GM23338 (cell line): ENCODE measurements at regions not wholly inside any gene's neighbourhood (a gene's known extent, or its start where the extent isn't known, plus 50 kb on each side); places are given as distances from the start of the nearest gene placed in this dataset.
A peak's percentile ranks its signal among the peaks of the same experiment; 100 is the strongest.

Experiments
- CREB1 ChIP-seq: fragments of 250-450 bp; sonication (Bioruptor Pico); IDR thresholded peaks from 2 replicates; pipeline ENCODE4 v1.5.0; 2020; ENCODE audit warnings: low read depth, mild to moderate bottlenecking, moderate library complexity
- EZH2 ChIP-seq: fragments of 200-600 bp; sonication (generic); IDR thresholded peaks from one replicate; pipeline ENCODE4 v1.8.0; 2017; ENCODE audit warnings: antibody characterized with exemption, mild to moderate bottlenecking, low read depth; ENCODE audit not compliant: unreplicated experiment
- EZH2phosphoT487 ChIP-seq: fragments of 200-600 bp; sonication (generic); IDR thresholded peaks from one replicate; pipeline ENCODE4 v1.8.1; 2018; ENCODE audit warnings: antibody characterized with exemption; ENCODE audit not compliant: unreplicated experiment
- JUNB ChIP-seq: IDR thresholded peaks from one replicate; pipeline ENCODE4 v1.6.1; 2016; ENCODE audit warnings: antibody characterized with exemption; ENCODE audit not compliant: unreplicated experiment
- POLR2AphosphoS5 ChIP-seq: IDR thresholded peaks from 2 replicates; pipeline ENCODE4 v1.6.1; 2016; ENCODE audit warnings: antibody characterized with exemption, low read depth
- STAT1 ChIP-seq: IDR thresholded peaks from one replicate; pipeline ENCODE4 v1.6.1; 2016; ENCODE audit warnings: antibody characterized with exemption; ENCODE audit not compliant: unreplicated experiment
- ZNF114 ChIP-seq: fragments of 250-450 bp; sonication (Bioruptor Pico); IDR thresholded peaks from 2 replicates; pipeline ENCODE4 v1.5.0; 2020; ENCODE audit warnings: mild to moderate bottlenecking, moderate library complexity
- ZNF331 ChIP-seq: fragments of 250-450 bp; sonication (Bioruptor Pico); IDR thresholded peaks from 2 replicates; pipeline ENCODE4 v1.5.0; 2020; ENCODE audit warnings: low read depth, mild to moderate bottlenecking, moderate library complexity
- TF ChIP-seq, protein P1 (sequence below), 2 experiments: fragments of 200-600 bp in 1 of 2; sonication (generic) in 1 of 2; conservative IDR thresholded peaks; 2 replicates each; pipeline versions ENCODE4 v1.5.1 to v1.6.1; 2016 to 2017; ENCODE audit warnings: antibody characterized with exemption in 2 of 2, low read depth in 2 of 2, mild to moderate bottlenecking in 2 of 2, moderate library complexity in 1 of 2
- TF ChIP-seq, protein P2 (sequence below): IDR thresholded peaks from one replicate; pipeline ENCODE4 v1.6.1; 2018; ENCODE audit warnings: antibody characterized with exemption; ENCODE audit not compliant: unreplicated experiment

DNA sequence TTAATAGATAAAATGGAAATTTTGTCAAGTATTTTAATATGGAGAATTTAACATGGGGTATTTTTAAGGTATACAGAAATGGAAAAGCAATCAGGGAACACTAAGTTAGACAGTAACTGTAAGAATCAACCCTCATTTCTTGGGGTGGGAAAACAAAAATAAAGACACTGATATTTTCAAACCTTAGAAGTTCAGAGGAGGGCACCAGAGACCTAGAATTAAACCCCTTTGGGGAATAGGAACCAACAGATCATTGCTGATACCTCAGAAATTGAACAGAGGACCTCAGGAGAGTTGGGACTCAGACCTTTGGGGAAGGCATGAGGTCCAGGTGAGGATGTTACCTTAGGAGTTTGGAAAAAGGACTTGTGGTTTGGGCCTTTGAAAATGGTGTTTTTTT is 435.6 kb downstream of the TMA16 start:
- TF ChIP-seq, protein P1, sequence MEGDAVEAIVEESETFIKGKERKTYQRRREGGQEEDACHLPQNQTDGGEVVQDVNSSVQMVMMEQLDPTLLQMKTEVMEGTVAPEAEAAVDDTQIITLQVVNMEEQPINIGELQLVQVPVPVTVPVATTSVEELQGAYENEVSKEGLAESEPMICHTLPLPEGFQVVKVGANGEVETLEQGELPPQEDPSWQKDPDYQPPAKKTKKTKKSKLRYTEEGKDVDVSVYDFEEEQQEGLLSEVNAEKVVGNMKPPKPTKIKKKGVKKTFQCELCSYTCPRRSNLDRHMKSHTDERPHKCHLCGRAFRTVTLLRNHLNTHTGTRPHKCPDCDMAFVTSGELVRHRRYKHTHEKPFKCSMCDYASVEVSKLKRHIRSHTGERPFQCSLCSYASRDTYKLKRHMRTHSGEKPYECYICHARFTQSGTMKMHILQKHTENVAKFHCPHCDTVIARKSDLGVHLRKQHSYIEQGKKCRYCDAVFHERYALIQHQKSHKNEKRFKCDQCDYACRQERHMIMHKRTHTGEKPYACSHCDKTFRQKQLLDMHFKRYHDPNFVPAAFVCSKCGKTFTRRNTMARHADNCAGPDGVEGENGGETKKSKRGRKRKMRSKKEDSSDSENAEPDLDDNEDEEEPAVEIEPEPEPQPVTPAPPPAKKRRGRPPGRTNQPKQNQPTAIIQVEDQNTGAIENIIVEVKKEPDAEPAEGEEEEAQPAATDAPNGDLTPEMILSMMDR (conservative IDR thresholded peaks at IDR 0.05; ENCODE audit: low read depth in 2 of 2), result peak in 1 of 2 experiments; percentile 16; a peak in 1 of 4 replicates
- TF ChIP-seq ZNF331 (CRISPR knock-in tag) (no peak), EZH2phosphoT487 (no peak), EZH2 (no peak), POLR2AphosphoS5 (no peak), STAT1 (no peak), ZNF114 (CRISPR knock-in tag) (no peak), JUNB (no peak), CREB1 (CRISPR knock-in tag) (no peak)
- TF ChIP-seq, protein P2, sequence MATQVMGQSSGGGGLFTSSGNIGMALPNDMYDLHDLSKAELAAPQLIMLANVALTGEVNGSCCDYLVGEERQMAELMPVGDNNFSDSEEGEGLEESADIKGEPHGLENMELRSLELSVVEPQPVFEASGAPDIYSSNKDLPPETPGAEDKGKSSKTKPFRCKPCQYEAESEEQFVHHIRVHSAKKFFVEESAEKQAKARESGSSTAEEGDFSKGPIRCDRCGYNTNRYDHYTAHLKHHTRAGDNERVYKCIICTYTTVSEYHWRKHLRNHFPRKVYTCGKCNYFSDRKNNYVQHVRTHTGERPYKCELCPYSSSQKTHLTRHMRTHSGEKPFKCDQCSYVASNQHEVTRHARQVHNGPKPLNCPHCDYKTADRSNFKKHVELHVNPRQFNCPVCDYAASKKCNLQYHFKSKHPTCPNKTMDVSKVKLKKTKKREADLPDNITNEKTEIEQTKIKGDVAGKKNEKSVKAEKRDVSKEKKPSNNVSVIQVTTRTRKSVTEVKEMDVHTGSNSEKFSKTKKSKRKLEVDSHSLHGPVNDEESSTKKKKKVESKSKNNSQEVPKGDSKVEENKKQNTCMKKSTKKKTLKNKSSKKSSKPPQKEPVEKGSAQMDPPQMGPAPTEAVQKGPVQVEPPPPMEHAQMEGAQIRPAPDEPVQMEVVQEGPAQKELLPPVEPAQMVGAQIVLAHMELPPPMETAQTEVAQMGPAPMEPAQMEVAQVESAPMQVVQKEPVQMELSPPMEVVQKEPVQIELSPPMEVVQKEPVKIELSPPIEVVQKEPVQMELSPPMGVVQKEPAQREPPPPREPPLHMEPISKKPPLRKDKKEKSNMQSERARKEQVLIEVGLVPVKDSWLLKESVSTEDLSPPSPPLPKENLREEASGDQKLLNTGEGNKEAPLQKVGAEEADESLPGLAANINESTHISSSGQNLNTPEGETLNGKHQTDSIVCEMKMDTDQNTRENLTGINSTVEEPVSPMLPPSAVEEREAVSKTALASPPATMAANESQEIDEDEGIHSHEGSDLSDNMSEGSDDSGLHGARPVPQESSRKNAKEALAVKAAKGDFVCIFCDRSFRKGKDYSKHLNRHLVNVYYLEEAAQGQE, result no peak
